Cardiac fibroblast (primary cell): ENCODE measurements at regions not wholly inside any gene's neighbourhood (a gene's known extent, or its start where the extent isn't known, plus 50 kb on each side); places are given as distances from the start of the nearest gene placed in this dataset.
A peak's percentile ranks its signal among the peaks of the same experiment; 100 is the strongest.

Experiments
- DNase-seq, 2 donors: peaks; one replicate each; pipeline versions ENCODE4 v3.0.0 to v3.0.0-alpha.2; 2010; ENCODE audit warnings: low read depth in 2 of 2
- H3K4me3 ChIP-seq, 2 donors: replicated peaks in 1 of 2; 1 replicate in 1 of 2; 2 replicates in 1 of 2; pipeline ENCODE4 v1.5.1; 2011; ENCODE audit warnings: low read depth in 2 of 2, low read length in 2 of 2, mild to moderate bottlenecking in 2 of 2, moderate library complexity in 1 of 2
- TF ChIP-seq, protein P1 (sequence below): IDR thresholded peaks from one replicate; pipeline ENCODE4 v1.5.1; 2011; ENCODE audit warnings: low read depth, mild to moderate bottlenecking, low read length, inconsistent platforms

DNA sequence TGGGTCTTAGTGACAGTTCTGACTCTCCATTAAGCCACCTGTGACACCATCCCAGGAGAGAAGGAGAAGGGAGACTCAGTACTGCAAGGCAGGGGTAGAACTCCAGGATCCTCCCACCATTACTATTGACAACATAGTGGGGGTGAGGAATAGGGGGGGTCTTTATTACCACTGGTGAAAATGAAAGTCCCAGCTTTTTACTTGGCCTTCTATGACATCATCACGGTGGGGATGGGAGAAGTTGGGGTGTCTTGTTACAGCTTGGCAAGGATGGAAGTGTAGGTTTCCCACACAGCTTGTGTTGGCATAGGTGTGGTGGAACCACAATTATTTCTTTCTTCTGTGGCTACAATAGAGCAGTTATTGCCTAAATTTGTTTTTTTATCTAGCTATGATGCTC lies 203.9 kb upstream of the DTNA start:
- no peak overlapping the region for H3K4me3 ChIP-seq
- no peak for DNase-seq
- TF ChIP-seq, protein P1, sequence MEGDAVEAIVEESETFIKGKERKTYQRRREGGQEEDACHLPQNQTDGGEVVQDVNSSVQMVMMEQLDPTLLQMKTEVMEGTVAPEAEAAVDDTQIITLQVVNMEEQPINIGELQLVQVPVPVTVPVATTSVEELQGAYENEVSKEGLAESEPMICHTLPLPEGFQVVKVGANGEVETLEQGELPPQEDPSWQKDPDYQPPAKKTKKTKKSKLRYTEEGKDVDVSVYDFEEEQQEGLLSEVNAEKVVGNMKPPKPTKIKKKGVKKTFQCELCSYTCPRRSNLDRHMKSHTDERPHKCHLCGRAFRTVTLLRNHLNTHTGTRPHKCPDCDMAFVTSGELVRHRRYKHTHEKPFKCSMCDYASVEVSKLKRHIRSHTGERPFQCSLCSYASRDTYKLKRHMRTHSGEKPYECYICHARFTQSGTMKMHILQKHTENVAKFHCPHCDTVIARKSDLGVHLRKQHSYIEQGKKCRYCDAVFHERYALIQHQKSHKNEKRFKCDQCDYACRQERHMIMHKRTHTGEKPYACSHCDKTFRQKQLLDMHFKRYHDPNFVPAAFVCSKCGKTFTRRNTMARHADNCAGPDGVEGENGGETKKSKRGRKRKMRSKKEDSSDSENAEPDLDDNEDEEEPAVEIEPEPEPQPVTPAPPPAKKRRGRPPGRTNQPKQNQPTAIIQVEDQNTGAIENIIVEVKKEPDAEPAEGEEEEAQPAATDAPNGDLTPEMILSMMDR = no peak

DNA sequence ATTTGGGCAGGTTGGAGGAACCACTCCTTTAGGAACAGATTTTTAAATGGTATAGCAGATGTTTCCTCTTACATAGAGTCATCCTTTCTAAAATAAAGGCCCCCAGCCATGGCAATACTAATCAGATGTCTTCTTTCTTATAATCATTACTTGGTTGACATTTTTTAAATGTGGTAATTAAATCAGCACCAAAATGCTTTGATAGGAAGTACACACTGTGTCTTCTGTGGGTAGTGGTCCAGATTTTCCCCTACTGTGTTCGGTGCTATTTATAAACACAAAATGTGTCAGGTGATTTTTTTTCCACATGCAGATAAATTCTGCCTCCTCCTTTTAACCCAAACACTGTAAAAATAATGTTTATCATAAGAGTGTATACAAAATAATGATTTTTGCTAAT lies 200.9 kb upstream of the DTNA start:
- no peak for DNase-seq
- TF ChIP-seq, protein P1 = no peak
- H3K4me3 ChIP-seq = no peak overlapping the region

DNA sequence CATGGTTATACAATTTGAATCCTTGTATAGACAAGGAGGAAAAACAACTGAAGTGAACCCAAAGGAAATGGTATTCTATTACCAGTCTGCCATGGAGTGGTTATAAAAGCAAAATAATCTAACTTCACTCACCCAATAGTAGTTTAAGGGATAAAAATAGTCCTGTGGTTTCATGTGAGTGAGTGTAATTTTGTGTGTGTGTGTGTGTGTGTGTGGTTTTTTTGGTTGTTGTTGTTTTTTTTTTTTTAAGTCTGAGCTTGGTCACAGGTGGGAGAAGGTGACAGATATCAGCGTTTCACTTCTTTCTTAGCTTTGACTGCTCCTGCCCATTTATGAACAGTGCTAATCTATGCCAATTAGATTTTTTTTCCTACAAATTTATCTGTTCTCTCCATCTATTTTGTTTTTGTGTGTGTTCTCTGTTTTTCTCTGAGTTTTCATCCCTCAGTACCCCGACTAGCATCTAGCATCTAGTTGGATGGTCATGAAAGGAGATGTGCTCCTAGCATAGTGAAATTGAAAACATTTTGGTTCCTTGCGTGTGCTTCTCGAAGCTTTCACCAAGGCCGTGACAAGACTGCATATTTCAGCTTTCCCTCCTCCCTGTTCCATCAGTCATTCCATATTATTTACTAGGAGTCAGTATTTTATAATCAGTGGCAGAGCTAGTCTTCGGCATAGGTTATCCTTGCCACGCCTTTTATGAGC lies 200.1 kb upstream of the DTNA start:
- TF ChIP-seq, protein P1 = no peak
- DNase-seq = no peak
- H3K4me3 ChIP-seq = no peak overlapping the region

DNA sequence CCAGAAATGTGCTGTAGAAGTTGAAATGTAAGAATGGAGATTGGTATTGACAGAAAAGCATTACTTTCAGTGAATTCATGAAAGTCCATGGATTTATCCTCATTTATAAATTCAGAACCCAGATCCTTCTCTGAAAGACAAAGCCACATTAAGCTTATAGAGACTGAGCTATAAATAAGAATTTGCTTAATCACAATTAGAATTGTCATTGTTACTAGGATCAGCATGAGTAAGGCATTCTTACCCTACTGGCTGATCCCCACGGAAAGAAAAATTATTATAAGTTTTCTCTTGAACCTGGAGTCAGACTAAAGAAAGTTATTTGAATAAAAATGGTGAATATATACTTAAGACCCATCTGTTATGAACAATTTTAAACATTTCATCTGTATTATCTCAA lies 199.2 kb upstream of the DTNA start:
- DNase-seq = no peak
- H3K4me3 ChIP-seq = no peak overlapping the region
- TF ChIP-seq, protein P1 = no peak

DNA sequence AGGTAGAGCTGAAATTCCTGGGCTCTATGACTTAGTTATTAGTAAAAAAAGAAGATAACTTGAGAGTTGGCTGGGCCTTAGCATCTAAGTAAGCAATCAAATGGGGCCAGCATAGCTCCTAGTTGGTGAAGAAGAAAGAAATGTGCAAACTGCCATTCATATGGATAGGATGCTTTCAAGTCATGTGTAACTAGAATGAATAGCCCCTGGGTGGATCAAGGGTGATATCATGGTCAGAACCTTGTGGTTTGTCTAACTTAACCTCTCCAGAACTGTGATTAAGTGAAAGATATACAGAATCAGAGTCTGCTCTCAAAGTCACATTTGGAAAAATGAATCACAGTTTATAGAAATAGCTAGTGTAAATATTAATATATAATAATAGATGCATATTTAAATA lies 198.7 kb upstream of the DTNA start:
- TF ChIP-seq, protein P1 = no peak
- no peak for DNase-seq
- H3K4me3 ChIP-seq = no peak overlapping the region

DNA sequence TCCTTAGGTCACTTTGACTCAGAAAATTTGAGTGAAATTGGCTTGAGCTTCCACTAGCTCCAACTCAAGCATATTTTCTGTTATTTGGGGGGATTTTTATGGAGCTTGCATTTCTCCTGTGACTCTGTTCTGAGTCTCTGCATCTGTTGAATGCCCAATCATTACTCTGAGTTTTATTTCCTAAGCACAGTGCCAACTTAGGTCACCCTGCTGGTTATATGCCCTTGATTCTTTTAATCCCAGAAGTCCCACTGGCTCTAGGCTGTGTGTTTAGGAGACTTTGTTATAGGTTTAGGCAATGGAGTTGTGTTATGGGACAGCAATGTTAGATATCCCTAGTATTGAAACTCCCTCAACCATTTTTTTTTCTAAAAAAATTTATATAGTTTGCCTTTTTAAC lies 198.2 kb upstream of the DTNA start:
- no peak for DNase-seq
- H3K4me3 ChIP-seq = no peak overlapping the region
- TF ChIP-seq, protein P1 = no peak

DNA sequence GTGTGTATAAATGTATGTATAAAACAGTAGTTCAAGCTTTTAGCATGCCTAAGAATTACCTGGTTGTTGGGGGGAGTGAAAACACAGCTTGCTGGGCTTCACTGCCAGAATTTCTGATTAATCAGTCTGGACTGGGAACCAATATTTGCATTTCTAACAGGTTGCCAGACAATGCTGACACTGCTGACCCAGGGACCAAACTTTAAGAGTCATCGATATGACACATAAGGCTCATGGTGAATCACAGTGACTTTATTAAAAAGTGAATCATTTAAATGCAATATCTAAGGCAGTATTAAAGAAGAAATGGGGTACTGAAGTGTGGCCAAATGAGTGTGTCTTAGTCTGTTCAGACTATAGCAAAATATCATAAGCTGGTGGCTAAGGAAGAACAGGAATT lies 195.9 kb upstream of the DTNA start:
- peak in 1 of 2 donors; percentile 53 for DNase-seq
- no peak overlapping the region for H3K4me3 ChIP-seq
- TF ChIP-seq, protein P1 = no peak
